Caco-2 (cell line): ENCODE measurements at regions not wholly inside any gene's neighbourhood (a gene's known extent, or its start where the extent isn't known, plus 50 kb on each side); places are given as distances from the start of the nearest gene placed in this dataset.

Experiments used
- BruUV-seq: library from RNA; stranded (reverse); fragments of 400-500 nt; replicated peaks from 2 replicates; lab custom pipeline; 2021; lab: Mats Ljungman, UMichigan
- CTCF ChIA-PET: fragments of 300-600 bp; sonication (Branson Sonifier 250); formaldehyde crosslinking; loops from one replicate; lab custom pipeline; 2022; ENCODE audit warnings: antibody characterized with exemption; lab: Charles Lee
- POLR2A ChIA-PET: fragments of 300-600 bp; sonication (Branson Sonifier 250); formaldehyde crosslinking; loops from one replicate; lab custom pipeline; 2022; ENCODE audit warnings: antibody characterized with exemption; lab: Charles Lee
- DNase-seq, 2 experiments: peaks; one replicate each; pipeline versions ENCODE4 v3.0.0 to v3.0.0-alpha.2; 2020 to 2022
- H3K27me3 ChIP-seq: replicated peaks from 2 replicates; pipeline ENCODE4 v1.6.0; 2011; ENCODE audit warnings: low read length; ENCODE audit not compliant: control insufficient read depth, insufficient read depth
- H3K36me3 ChIP-seq: 2 replicates; pipeline ENCODE4 v1.5.1; 2011; ENCODE audit warnings: low read length; ENCODE audit not compliant: control insufficient read depth, insufficient read depth
- H3K4me1 ChIP-seq: fragments of 250-450 bp; sonication (Bioruptor Pico); 2 replicates; pipeline ENCODE4 v1.5.1; 2020; ENCODE audit warnings: mild to moderate bottlenecking
- H3K4me3 ChIP-seq: 2 replicates; pipeline ENCODE4 v1.5.1; 2011; ENCODE audit warnings: low read depth, mild to moderate bottlenecking, control low read depth, low read length
- H3K9me3 ChIP-seq: fragments of 250-450 bp; sonication (Bioruptor Pico); 2 replicates; pipeline ENCODE4 v1.5.1; 2020; ENCODE audit warnings: mild to moderate bottlenecking, moderate library complexity
- H3K27ac Mint-ChIP-seq: one replicate; pipeline ENCODE4 v1.8.0; 2022; ENCODE audit warnings: mixed read lengths; ENCODE audit not compliant: unreplicated experiment
- H3K27me3 Mint-ChIP-seq: one replicate; pipeline ENCODE4 v1.8.0; 2022; ENCODE audit warnings: mixed read lengths; ENCODE audit not compliant: insufficient read depth, unreplicated experiment
- H3K36me3 Mint-ChIP-seq: one replicate; pipeline ENCODE4 v1.8.0; 2022; ENCODE audit warnings: mild to moderate bottlenecking, mixed read lengths; ENCODE audit not compliant: insufficient read depth, unreplicated experiment
- H3K4me1 Mint-ChIP-seq: one replicate; pipeline ENCODE4 v1.8.0; 2022; ENCODE audit warnings: low read depth, mixed read lengths; ENCODE audit not compliant: unreplicated experiment
- H3K4me3 Mint-ChIP-seq: one replicate; pipeline ENCODE4 v1.8.0; 2022; ENCODE audit warnings: mild to moderate bottlenecking, moderate library complexity, mixed read lengths; ENCODE audit not compliant: unreplicated experiment
- H3K9me3 Mint-ChIP-seq: one replicate; pipeline ENCODE4 v1.8.0; 2022; ENCODE audit warnings: mixed read lengths; ENCODE audit not compliant: unreplicated experiment
- CTCF ChIP-seq, 2 experiments: fragments of 200-600 bp in 1 of 2; IDR thresholded peaks; 1 replicate in 1 of 2; 2 replicates in 1 of 2; pipeline versions ENCODE4 v1.5.1 to v1.8.0; 2011 to 2022; ENCODE audit warnings: antibody characterized with exemption in 1 of 2, control low read depth in 1 of 2, inconsistent platforms in 1 of 2, low read depth in 1 of 2, low read length in 1 of 2, mild to moderate bottlenecking in 1 of 2, moderate library complexity in 1 of 2; ENCODE audit not compliant: insufficient read depth in 1 of 2, severe bottlenecking in 1 of 2, unreplicated experiment in 1 of 2
- intact Hi-C: fragments of 100-400 bp; cut with micrococcal nuclease; formaldehyde crosslinking; loops from one replicate; pipeline ENCODE4 v1.10.0; 2022; ENCODE audit not compliant: unreplicated experiment

DNA sequence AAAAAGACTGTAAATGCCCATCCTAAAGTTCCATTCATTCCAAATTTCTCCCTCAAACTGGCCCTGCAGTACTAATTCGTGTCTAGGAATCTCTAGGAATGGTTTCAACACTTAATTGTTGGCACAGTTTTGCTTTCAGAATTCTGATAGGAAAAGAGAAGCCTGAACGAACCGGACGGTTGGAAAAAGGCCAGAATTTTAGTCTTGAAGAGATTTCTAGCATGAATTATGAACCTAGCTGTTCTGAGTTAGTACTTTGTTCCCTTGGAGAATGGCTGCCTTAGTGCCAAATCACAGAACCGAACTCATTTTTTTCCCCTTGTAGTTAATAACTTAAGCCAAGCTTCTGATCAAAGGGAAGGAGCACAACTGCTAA, 262.6 kb downstream of the ADAMTS20 start:
- DNase-seq: no peak
- Mint-ChIP-seq H3K36me3 (no peaks in the 10 kb centered on the region), H3K4me1 (no peaks in the 10 kb centered on the region), H3K27me3 (no peaks in the 10 kb centered on the region), H3K4me3 (no peak overlapping the region), H3K27ac (no peak overlapping the region), H3K9me3 (no peaks in the 10 kb centered on the region)
- ChIA-PET CTCF (no interaction called here), POLR2A (no interaction called here)
- no TSS peak for BruUV-seq
- Histone ChIP-seq H3K9me3 (no peaks in the 10 kb centered on the region), H3K36me3 (no peaks in the 10 kb centered on the region), H3K27me3 (no peaks in the 10 kb centered on the region), H3K4me3 (no peak overlapping the region), H3K4me1 (peaks cover 11% of the 10 kb centered on the region)
- no peak for TF ChIP-seq CTCF (IDR thresholded peaks at IDR 0.05; ENCODE audit: insufficient read depth in 1 of 2, low read depth in 1 of 2, low read length in 1 of 2, severe bottlenecking in 1 of 2, unreplicated experiment in 1 of 2)
- intact Hi-C loops: loop anchor here (10.0 kb wide), 1 partner anchor 455 kb away; no protein-coding TSS in a partner anchor

GRCh38 chr12:43288671-43289425, 263.2 kb downstream of the ADAMTS20 start:
- Histone ChIP-seq H3K4me1 (peaks cover 11% of the 10 kb centered on the region), H3K9me3 (no peaks in the 10 kb centered on the region), H3K27me3 (no peaks in the 10 kb centered on the region), H3K4me3 (no peak overlapping the region), H3K36me3 (no peaks in the 10 kb centered on the region)
- Mint-ChIP-seq H3K36me3 (no peaks in the 10 kb centered on the region), H3K27me3 (no peaks in the 10 kb centered on the region), H3K4me1 (no peaks in the 10 kb centered on the region), H3K27ac (no peak overlapping the region), H3K9me3 (no peaks in the 10 kb centered on the region), H3K4me3 (no peak overlapping the region)
- TF ChIP-seq CTCF (IDR thresholded peaks at IDR 0.05; ENCODE audit: insufficient read depth in 1 of 2, low read depth in 1 of 2, low read length in 1 of 2, severe bottlenecking in 1 of 2, unreplicated experiment in 1 of 2): no peak
- intact Hi-C loops: loop anchor here (10.0 kb wide), 1 partner anchor 454 kb away; no protein-coding TSS in a partner anchor
- BruUV-seq: no TSS peak
- POLR2A ChIA-PET: no interaction called here
- DNase-seq: no peak
- CTCF ChIA-PET: no interaction called here

GRCh38 chr12:43287706-43288383, 264.2 kb downstream of the ADAMTS20 start:
- Histone ChIP-seq H3K9me3 (no peaks in the 10 kb centered on the region), H3K27me3 (no peaks in the 10 kb centered on the region), H3K4me1 (peaks cover 11% of the 10 kb centered on the region), H3K4me3 (no peak overlapping the region), H3K36me3 (no peaks in the 10 kb centered on the region)
- H3K36me3 Mint-ChIP-seq: no peaks in the 10 kb centered on the region
- intact Hi-C loops: loop anchor here (10.0 kb wide), 1 partner anchor 453 kb away; no protein-coding TSS in a partner anchor
- H3K27me3 Mint-ChIP-seq: no peaks in the 10 kb centered on the region
- no TSS peak for BruUV-seq
- TF ChIP-seq CTCF (IDR thresholded peaks at IDR 0.05; ENCODE audit: insufficient read depth in 1 of 2, low read depth in 1 of 2, low read length in 1 of 2, severe bottlenecking in 1 of 2, unreplicated experiment in 1 of 2): no peak
- H3K4me3 Mint-ChIP-seq: no peak overlapping the region
- H3K27ac Mint-ChIP-seq: no peak overlapping the region
- H3K9me3 Mint-ChIP-seq: no peaks in the 10 kb centered on the region
- CTCF ChIA-PET: no interaction called here
- no peaks in the 10 kb centered on the region for H3K4me1 Mint-ChIP-seq
- peak; percentile 9 to 42 for DNase-seq
- POLR2A ChIA-PET: no interaction called here
